ENCODE measurements at regions not wholly inside any gene's neighbourhood (a gene's known extent, or its start where the extent isn't known, plus 50 kb on each side); places are given as distances from the start of the nearest gene placed in this dataset.

GRCh38 chr3:160078533-160078932, 89.9 kb downstream of the IL12A start:
- peak overlapping the region; percentile 31; the same call in 1 of the 2 replicates for H3K27ac ChIP-seq
- no peak for TF ChIP-seq CTCF (conservative IDR thresholded peaks at IDR 0.05)

- no peak overlapping the region for H3K27ac ChIP-seq
- no peak for TF ChIP-seq CTCF (conservative IDR thresholded peaks at IDR 0.05)
These were observed 93.4 kb downstream of the IL12A start for GRCh38 chr3:160081958-160082533.

- TF ChIP-seq CTCF (conservative IDR thresholded peaks at IDR 0.05), result no peak
- no peak overlapping the region for H3K27ac ChIP-seq
These were observed 96.4 kb downstream of the IL12A start for GRCh38 chr3:160084998-160085397.

GRCh38 chr3:160088492-160089137, 100.0 kb downstream of the IL12A start:
- no peak for TF ChIP-seq CTCF (conservative IDR thresholded peaks at IDR 0.05)
- no peak overlapping the region for H3K27ac ChIP-seq

- TF ChIP-seq CTCF (conservative IDR thresholded peaks at IDR 0.05), result no peak
These were observed 102.0 kb downstream of the IL12A start for GRCh38 chr3:160090653-160091052.

GRCh38 chr3:160091441-160091840, 102.8 kb downstream of the IL12A start:
- no peak for TF ChIP-seq CTCF (conservative IDR thresholded peaks at IDR 0.05)
- no peak overlapping the region for H3K27ac ChIP-seq

More at GRCh38 chr3:160090653-160091052, 102.0 kb downstream of the IL12A start:
- no peak overlapping the region for H3K27ac ChIP-seq

GRCh38 chr3:160092760-160093159, 104.1 kb downstream of the IL12A start:
- no peak overlapping the region for H3K27ac ChIP-seq
- TF ChIP-seq CTCF (conservative IDR thresholded peaks at IDR 0.05), result no peak
